ENCODE measurements at regions not wholly inside any gene's neighbourhood (a gene's known extent, or its start where the extent isn't known, plus 50 kb on each side); places are given as distances from the start of the nearest gene placed in this dataset.
"Not testable (repeated sequence)": the region's sequence is repeated elsewhere in the genome, so short reads cannot be mapped to it uniquely, and the experiment has no call there.

DNA sequence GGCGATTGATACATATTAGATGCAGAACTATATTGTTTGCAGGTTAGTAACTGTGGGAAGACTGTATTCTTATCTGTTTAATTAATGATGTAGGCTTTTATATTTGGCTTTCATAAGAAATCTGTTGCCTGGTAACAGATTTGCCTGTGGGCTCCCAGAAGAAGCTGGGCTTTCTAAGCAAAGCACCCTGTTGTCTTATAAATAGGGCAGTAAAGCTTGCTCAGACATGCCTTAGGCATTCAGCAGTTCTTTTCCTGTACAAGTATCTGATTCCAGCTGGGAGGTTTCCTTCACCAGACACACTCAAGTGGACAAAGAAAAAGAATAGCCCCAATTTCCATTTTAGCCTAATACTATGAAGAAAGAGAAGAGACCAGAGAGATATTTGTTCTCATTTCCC is 524.0 kb downstream of the LRRIQ3 start:
- Mint-ChIP-seq H3K4me3 (no peak overlapping the region), H3K36me3 (ENCODE audit: low read depth) (no peaks in the 10 kb centered on the region), H3K4me1 (no peaks in the 10 kb centered on the region), H3K9me3 (peaks cover 4% of the 10 kb centered on the region), H3K27ac (no peak overlapping the region), H3K27me3 (ENCODE audit: low read depth, poor library complexity) (no peaks in the 10 kb centered on the region)
- DNase-seq, result no peak
- TF ChIP-seq, protein P1, sequence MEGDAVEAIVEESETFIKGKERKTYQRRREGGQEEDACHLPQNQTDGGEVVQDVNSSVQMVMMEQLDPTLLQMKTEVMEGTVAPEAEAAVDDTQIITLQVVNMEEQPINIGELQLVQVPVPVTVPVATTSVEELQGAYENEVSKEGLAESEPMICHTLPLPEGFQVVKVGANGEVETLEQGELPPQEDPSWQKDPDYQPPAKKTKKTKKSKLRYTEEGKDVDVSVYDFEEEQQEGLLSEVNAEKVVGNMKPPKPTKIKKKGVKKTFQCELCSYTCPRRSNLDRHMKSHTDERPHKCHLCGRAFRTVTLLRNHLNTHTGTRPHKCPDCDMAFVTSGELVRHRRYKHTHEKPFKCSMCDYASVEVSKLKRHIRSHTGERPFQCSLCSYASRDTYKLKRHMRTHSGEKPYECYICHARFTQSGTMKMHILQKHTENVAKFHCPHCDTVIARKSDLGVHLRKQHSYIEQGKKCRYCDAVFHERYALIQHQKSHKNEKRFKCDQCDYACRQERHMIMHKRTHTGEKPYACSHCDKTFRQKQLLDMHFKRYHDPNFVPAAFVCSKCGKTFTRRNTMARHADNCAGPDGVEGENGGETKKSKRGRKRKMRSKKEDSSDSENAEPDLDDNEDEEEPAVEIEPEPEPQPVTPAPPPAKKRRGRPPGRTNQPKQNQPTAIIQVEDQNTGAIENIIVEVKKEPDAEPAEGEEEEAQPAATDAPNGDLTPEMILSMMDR (IDR thresholded peaks at IDR 0.05), result no peak

DNA sequence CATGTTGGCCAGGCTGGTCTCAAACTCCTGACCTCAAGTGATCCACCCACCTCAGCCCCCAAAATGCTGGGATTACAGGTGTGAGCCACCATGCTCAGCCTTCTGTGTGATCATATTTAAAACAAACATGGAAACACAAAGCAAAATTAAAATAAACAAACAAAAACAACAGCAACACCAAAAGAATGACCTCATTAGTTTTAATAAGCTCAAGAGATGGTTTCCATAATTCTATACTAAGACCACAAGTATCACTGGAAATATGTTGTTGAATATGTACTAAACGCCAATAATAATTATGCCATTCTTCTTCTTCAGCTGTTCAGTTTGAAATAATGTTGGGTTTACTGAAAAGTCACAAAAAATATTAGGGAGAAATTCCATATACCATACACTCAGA is 526.4 kb downstream of the LRRIQ3 start:
- Mint-ChIP-seq H3K27me3 (ENCODE audit: low read depth, poor library complexity) (no peaks in the 10 kb centered on the region), H3K9me3 (peaks cover 14% of the 10 kb centered on the region), H3K27ac (no peak overlapping the region), H3K4me3 (no peak overlapping the region), H3K36me3 (ENCODE audit: low read depth) (no peaks in the 10 kb centered on the region), H3K4me1 (no peaks in the 10 kb centered on the region)
- no peak for DNase-seq
- TF ChIP-seq, protein P1 (IDR thresholded peaks at IDR 0.05), result no peak

DNA sequence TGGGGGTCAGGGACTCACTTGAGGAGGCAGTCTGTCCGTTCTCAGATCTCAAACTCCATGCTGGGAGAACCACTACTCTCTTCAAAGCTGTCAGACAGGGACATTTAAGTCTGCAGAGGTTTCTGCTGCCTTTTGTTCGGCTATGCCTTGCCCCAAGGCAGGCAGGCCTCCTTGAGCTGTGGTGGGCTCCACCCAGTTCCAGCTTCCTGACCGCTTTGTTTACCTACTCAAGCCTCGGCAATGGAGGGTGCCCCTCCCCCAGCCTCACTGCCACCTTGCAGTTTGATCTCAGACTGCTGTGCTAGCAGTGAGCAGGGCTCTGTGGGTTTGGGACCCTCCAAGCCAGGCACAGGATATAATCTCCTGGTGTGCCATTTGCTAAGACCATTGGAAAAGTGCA is 530.0 kb downstream of the LRRIQ3 start:
- not testable (repeated sequence) for H3K36me3 Mint-ChIP-seq (ENCODE audit: low read depth); H3K27me3 Mint-ChIP-seq (ENCODE audit: low read depth, poor library complexity); H3K4me1 Mint-ChIP-seq; H3K4me3 Mint-ChIP-seq; DNase-seq; H3K27ac Mint-ChIP-seq
- peaks cover 14% of the 10 kb centered on the region for H3K9me3 Mint-ChIP-seq

DNA sequence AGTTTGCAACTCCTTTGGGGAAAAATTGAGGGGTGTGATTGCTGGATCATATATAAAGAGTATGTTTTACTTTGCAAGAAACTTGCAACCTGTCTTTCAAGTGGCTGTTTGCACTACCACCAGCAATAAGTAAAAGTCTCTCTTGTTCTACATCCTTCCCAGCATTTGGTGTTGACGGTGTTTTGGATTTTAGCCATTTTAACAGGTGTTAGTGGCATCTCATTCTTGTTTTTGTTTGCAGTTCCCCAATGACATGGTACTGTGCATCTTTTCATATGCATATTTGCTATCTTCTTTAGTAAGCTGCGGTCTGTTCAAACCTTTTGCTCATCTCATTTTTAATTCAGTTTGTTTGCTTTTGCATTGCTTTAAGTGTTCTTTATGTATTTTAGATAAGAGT is 535.5 kb downstream of the LRRIQ3 start:
- H3K27ac Mint-ChIP-seq, result no peak overlapping the region
- H3K36me3 Mint-ChIP-seq (ENCODE audit: low read depth), result no peaks in the 10 kb centered on the region
- DNase-seq, result no peak
- peaks cover 31% of the 10 kb centered on the region for H3K9me3 Mint-ChIP-seq
- H3K4me3 Mint-ChIP-seq, result no peak overlapping the region
- H3K4me1 Mint-ChIP-seq, result no peaks in the 10 kb centered on the region
- TF ChIP-seq, protein P1 (IDR thresholded peaks at IDR 0.05), result no peak
- no peaks in the 10 kb centered on the region for H3K27me3 Mint-ChIP-seq (ENCODE audit: low read depth, poor library complexity)

DNA sequence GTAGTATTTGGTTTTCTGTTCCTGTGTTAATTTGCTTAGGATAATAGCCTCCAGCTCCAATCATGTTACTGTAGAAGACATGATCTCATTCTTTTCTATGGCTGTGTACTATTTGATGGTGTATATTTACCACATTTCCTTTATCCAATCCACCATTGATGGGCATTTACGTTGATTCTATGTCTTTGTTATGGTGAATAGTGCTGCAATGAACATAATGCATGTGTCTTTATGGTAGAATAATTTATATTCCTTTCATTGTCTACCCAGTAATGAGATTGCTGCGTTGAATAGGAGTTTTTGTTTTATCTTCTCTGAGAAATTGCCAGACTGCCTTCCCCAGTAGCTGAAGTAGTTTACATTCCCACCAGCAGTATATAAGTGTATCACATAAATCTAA is 538.8 kb downstream of the LRRIQ3 start:
- H3K36me3 Mint-ChIP-seq (ENCODE audit: low read depth), result no peaks in the 10 kb centered on the region
- no peaks in the 10 kb centered on the region for H3K4me1 Mint-ChIP-seq
- H3K9me3 Mint-ChIP-seq, result peaks cover 27% of the 10 kb centered on the region
- TF ChIP-seq, protein P1 (IDR thresholded peaks at IDR 0.05), result no peak
- H3K27me3 Mint-ChIP-seq (ENCODE audit: low read depth, poor library complexity), result peaks cover 3% of the 10 kb centered on the region
- H3K4me3 Mint-ChIP-seq, result no peak overlapping the region
- H3K27ac Mint-ChIP-seq, result no peak overlapping the region
- no peak for DNase-seq

DNA sequence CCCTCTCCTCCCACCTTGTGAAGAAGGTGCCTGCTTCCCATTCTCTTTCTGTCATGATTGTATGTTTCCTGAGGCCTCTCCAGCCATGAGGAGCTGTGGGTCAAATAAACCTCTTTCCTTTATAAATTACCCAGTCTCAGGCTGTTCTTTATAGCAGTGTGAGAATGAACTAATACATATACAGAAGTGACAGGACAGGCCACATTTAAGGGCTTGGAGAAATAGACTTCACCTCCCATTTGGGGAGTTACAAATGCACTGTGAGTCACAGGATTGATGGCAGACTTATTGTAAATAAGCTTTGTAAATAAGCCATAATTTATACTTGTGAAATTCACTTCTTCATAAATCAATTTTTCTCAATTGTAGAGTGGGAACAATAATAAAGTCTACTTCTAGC is 543.3 kb downstream of the LRRIQ3 start:
- Mint-ChIP-seq H3K4me1 (no peaks in the 10 kb centered on the region), H3K36me3 (ENCODE audit: low read depth) (no peaks in the 10 kb centered on the region), H3K9me3 (peaks cover 6% of the 10 kb centered on the region), H3K27ac (no peak overlapping the region), H3K4me3 (no peak overlapping the region), H3K27me3 (ENCODE audit: low read depth, poor library complexity) (peaks cover 4% of the 10 kb centered on the region)
- DNase-seq, result no peak
- TF ChIP-seq, protein P1 (IDR thresholded peaks at IDR 0.05), result no peak

Measured in nephron progenitor cell (in vitro differentiated cells).